Fibroblast of villous mesenchyme (primary cell): ENCODE measurements at regions not wholly inside any gene's neighbourhood (a gene's known extent, or its start where the extent isn't known, plus 50 kb on each side); places are given as distances from the start of the nearest gene placed in this dataset.

Experiments used
- DNase-seq: peaks from one replicate; pipeline ENCODE4 v3.0.0-alpha.2; 2010; ENCODE audit warnings: low read depth
- H3K4me3 ChIP-seq: 2 replicates; pipeline ENCODE4 v1.5.1; 2011; ENCODE audit warnings: low read depth, mild to moderate bottlenecking, low read length
- CTCF ChIP-seq: IDR thresholded peaks from 2 replicates; pipeline ENCODE4 v1.5.1; 2012; ENCODE audit warnings: low read depth, mild to moderate bottlenecking, low read length; ENCODE audit not compliant: insufficient read depth

GRCh38 chr14:34180869-34181268 lies 230.0 kb upstream of the EGLN3 start:
- H3K4me3 ChIP-seq: no peak overlapping the region
- no peak for TF ChIP-seq CTCF
- no peak for DNase-seq

- H3K4me3 ChIP-seq: no peak overlapping the region
- TF ChIP-seq CTCF: no peak
- no peak for DNase-seq
These were observed 229.6 kb upstream of the EGLN3 start for GRCh38 chr14:34180434-34180833.

- TF ChIP-seq CTCF: no peak
- no peak overlapping the region for H3K4me3 ChIP-seq
These were observed 228.9 kb upstream of the EGLN3 start for GRCh38 chr14:34179727-34180126.

GRCh38 chr14:34177466-34177865 lies 226.6 kb upstream of the EGLN3 start:
- no peak for TF ChIP-seq CTCF
- no peak overlapping the region for H3K4me3 ChIP-seq
- no peak for DNase-seq

More at GRCh38 chr14:34179727-34180126, 228.9 kb upstream of the EGLN3 start:
- no peak for DNase-seq

GRCh38 chr14:34175574-34175973 lies 224.7 kb upstream of the EGLN3 start:
- no peak for DNase-seq
- no peak overlapping the region for H3K4me3 ChIP-seq
- TF ChIP-seq CTCF: no peak

GRCh38 chr14:34174973-34175372 lies 224.1 kb upstream of the EGLN3 start:
- DNase-seq: no peak
- TF ChIP-seq CTCF: no peak
- H3K4me3 ChIP-seq: no peak overlapping the region

GRCh38 chr14:34173916-34174315 lies 223.0 kb upstream of the EGLN3 start:
- no peak for DNase-seq
- TF ChIP-seq CTCF: no peak
- H3K4me3 ChIP-seq: no peak overlapping the region
